Activated T-helper 9 cell treated with anti-CD3 and anti-CD28 coated beads, Interleukin-2, amount 50 U/mL, for 16 hours (primary cell): ENCODE measurements at regions not wholly inside any gene's neighbourhood (a gene's known extent, or its start where the extent isn't known, plus 50 kb on each side); places are given as distances from the start of the nearest gene placed in this dataset.

Experiments used
- DNase-seq: peaks from one replicate; pipeline ENCODE4 v3.0.0-alpha.2; 2020; ENCODE audit warnings: low read depth

- no peak for DNase-seq
Measured at GRCh38 chr11:86119077-86119476, 50.2 kb upstream of the PICALM start.
